ENCODE measurements at regions not wholly inside any gene's neighbourhood (a gene's known extent, or its start where the extent isn't known, plus 50 kb on each side); places are given as distances from the start of the nearest gene placed in this dataset.
"Not testable (repeated sequence)": the region's sequence is repeated elsewhere in the genome, so short reads cannot be mapped to it uniquely, and the experiment has no call there.

GRCh38 chr12:20006871-20007730, 361.2 kb upstream of the PDE3A start:
- in situ Hi-C loops (cut with HindIII; ENCODE audit: low sequenced_read_pairs): no loop called here

- in situ Hi-C loops (cut with HindIII; ENCODE audit: low sequenced_read_pairs): loop anchor here (5.0 kb wide), 1 partner anchor 42 kb away; no protein-coding TSS in a partner anchor
These were observed 358.4 kb upstream of the PDE3A start for GRCh38 chr12:20009965-20010364.

DNA sequence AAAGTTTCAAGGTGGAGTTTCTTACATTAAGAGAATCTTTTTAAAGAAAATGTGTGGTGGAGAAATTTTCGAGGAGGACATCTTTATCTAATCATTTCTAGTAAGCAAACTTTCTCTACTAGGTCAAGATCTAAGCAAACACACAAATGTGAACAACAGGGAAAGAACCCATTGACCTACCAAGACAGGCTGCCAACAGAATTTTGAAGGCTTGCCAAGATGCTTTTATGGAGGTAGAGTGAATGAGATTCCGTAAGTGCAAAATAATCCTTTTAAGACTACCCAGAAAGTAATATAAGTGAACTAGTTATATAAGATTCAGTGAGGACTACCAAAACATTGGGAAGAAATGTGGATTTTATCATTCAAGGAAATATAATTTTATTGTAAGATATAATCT, 357.1 kb upstream of the PDE3A start:
- in situ Hi-C loops (cut with HindIII; ENCODE audit: low sequenced_read_pairs): loop anchor here (5.0 kb wide), 1 partner anchor 41 kb away; no protein-coding TSS in a partner anchor

DNA sequence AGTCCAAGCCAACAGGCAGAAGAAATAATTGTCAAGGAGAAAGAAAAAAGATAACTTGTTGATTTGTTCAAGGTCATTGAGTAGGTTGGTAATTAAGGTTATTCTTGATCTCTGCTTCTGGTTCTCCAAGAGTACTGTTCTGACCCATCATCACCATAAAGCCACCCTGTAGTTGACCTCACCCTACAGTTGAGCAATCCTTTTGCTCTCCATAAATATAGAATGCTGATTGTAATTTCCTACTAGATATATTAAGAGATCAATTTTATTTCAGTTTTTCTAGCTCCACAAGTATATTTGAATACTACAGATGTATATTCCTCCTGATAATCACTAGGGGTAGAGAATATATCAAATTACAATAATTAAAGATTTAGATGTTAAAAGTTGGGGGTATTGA, 350.5 kb upstream of the PDE3A start:
- in situ Hi-C loops (cut with HindIII; ENCODE audit: low sequenced_read_pairs): no loop called here

- in situ Hi-C loops (cut with HindIII; ENCODE audit: low sequenced_read_pairs): no loop called here
These were observed 349.9 kb upstream of the PDE3A start for GRCh38 chr12:20018406-20018805.

DNA sequence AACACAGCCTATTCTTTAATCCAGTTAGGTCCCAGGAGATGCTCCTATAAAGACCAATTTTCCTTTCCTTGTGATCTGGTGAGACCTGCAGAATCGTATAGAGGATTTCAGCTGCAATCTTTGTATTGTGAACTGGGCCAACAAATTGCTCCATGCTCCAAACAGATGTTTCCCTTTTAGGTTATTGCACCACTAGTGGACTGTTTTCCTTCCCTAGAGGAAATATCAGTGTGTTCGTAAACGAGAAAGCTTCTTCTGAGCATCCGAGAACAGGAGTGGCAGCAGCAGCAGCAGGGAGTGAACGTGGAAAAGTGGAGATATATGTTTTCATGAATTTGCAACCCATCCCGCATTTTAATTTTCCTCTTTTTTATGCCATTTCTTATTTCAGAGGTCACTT, 344.1 kb upstream of the PDE3A start:
- in situ Hi-C loops (cut with HindIII; ENCODE audit: low sequenced_read_pairs): no loop called here

DNA sequence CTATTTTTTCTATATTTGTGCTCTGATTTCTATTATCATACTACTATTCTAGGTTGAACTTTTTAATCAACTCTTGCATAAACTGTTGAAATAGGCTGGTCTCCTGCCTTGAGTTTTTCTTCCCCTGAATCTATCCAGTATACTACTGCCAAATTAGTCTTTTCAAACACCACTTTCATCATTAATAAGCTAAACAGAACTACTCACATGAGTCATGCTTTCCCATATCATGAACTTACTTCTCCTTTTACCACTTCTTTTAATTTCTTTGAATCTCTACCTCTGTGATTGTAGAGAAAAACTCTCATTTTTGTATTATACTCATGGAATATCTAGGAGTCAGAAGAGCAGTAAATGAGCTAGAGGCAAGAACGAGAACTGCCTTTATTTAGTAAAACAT, 340.3 kb upstream of the PDE3A start:
- in situ Hi-C loops (cut with HindIII; ENCODE audit: low sequenced_read_pairs): no loop called here

DNA sequence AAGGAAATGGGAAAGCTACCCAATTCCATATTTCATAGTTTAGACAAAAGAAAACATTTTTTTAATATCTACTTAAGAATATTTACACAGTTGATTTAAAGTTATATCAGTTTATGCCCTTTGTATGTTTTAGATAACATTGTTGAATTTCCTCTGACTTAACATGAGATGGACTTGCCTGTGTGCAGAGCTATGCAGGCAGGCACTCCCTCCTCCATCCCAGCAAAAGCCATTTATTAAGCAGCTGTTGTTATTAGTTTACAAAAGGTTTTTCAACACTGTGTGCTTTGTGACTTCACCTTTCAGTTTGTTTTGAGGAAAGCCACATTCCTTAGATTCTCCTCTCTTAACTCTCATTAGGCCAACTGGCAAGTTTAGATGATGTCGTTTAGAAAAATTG, 337.5 kb upstream of the PDE3A start:
- in situ Hi-C loops (cut with HindIII; ENCODE audit: low sequenced_read_pairs): no loop called here

DNA sequence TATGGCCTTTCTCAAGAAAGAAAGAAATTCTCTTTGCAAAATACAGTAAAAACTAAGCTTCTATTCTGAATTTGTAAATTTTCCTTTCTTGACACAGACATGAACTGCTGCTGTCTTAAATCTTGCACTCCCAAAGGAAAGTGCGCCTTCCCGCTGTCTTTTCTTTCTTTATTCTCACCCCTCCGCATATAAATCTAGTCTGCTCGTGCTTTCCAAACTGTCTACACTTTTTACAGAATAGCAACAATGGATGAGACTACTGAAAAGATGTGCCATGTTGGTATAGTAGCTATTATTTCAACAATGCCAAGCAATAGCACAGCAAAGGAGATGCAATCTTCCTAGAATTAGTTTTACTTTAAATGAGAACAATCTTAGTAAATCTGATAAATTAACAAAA, 328.8 kb upstream of the PDE3A start:
- in situ Hi-C loops (cut with HindIII; ENCODE audit: low sequenced_read_pairs): no loop called here

GRCh38 chr12:20040184-20040583, 328.2 kb upstream of the PDE3A start:
- in situ Hi-C loops (cut with HindIII; ENCODE audit: low sequenced_read_pairs): no loop called here

- in situ Hi-C loops (cut with HindIII; ENCODE audit: low sequenced_read_pairs): no loop called here
These were observed 327.5 kb upstream of the PDE3A start for GRCh38 chr12:20040831-20041230.

DNA sequence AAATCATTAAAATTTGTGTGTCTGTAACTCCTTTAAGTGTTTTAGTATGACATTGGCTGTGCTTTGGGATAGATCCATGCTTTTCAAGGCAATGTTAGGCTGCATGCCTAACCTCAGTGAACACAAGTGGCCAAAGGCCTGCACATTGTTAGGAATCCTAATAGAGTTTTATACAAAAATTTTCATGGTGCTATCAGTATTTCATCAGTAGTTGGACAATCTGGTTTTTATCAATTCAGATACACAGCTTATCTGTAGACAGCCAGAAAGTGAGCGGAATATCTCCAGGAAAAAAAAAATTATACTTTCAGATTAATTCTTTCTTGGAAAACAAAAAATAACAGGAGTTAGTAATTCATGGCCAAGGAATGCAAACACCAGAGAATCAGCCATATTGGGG, 324.0 kb upstream of the PDE3A start:
- in situ Hi-C loops (cut with HindIII; ENCODE audit: low sequenced_read_pairs): no loop called here

DNA sequence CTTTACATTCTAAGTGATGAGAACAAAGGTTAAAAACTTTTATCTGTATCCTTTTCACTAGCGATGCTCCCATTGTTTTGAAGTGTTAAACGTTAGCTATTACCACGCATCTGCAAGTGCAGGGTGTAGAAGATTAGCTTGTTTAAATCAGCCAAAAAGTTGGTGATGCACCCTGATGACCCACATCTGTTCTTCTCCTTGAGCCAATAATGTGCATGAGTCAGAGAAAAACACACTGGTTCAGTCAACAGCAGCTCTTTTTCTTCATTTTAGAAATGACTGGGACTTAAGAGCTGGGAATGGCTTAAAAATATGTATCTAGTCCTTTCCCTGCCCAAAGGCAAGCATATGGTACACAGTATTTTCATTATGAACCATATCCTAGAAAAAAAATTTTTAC, 323.5 kb upstream of the PDE3A start:
- in situ Hi-C loops (cut with HindIII; ENCODE audit: low sequenced_read_pairs): no loop called here

- in situ Hi-C loops (cut with HindIII; ENCODE audit: low sequenced_read_pairs): no loop called here
These were observed 320.4 kb upstream of the PDE3A start for GRCh38 chr12:20047901-20048300.

- in situ Hi-C loops (cut with HindIII; ENCODE audit: low sequenced_read_pairs): loop anchor here (5.0 kb wide), 1 partner anchor 38 kb away; no protein-coding TSS in a partner anchor
These were observed 318.1 kb upstream of the PDE3A start for GRCh38 chr12:20050221-20050620.

GRCh38 chr12:20053782-20054181, 314.6 kb upstream of the PDE3A start:
- in situ Hi-C loops (cut with HindIII; ENCODE audit: low sequenced_read_pairs): loop anchor here (5.0 kb wide), 1 partner anchor 41 kb away; no protein-coding TSS in a partner anchor

DNA sequence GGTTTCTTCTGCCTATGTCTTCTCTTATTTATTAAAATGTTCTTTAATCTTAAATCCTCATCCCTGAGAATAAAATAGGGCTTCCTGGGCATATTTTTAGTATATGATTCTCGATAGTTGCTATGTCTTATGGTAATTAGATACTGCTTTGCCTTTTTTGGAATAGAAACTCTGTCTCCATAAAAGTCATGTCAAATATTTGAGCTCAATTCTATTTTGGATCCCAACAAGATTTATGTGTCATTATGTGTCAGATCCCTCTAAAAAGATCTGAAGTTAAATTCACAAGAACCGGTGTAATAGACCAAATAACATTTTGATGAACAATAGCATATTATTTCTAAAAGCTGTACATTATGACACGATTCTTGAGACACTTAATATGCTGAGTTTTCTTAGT, 312.5 kb upstream of the PDE3A start:
- in situ Hi-C loops (cut with HindIII; ENCODE audit: low sequenced_read_pairs): no loop called here

DNA sequence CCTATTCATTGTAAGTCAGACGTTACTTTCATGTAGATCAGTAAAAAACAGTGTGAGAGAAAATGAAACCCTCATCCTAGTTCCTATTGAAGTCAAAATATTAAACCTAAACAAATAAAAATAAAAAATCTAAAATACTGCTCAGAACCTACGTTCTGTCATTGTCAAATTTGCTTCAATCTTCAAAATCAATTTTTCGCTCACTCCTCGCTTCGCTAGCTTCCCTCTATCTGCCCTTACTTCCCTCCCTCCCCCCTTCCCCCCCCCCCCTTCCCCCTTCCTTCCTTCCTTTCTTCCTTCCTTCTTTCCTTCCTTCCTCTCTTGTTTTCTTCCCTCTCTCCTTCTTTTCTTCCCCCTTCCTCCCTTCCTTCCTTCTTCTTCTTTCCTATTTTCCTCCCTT, 310.9 kb upstream of the PDE3A start:
- in situ Hi-C loops (cut with HindIII; ENCODE audit: low sequenced_read_pairs): no loop called here

DNA sequence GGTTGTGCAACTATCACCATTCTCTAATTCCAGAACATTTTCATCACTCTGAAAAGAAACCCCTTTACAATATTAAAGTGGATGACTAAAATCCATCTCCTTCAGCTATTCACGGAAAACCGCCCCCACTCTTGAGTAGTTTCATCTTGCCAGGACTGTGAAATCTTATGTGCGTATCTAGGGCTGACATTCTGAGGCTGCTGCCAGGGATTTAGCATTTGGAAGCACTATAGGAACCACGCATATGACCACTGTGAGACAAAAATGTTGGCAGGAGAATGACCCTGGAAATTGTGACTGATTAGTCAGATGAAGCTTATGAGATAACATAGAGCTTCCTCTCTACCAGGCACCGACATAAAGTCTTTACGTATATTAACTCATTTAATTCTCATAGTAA, 305.2 kb upstream of the PDE3A start:
- in situ Hi-C loops (cut with HindIII; ENCODE audit: low sequenced_read_pairs): no loop called here

- in situ Hi-C loops (cut with HindIII; ENCODE audit: low sequenced_read_pairs): no loop called here
These were observed 290.7 kb upstream of the PDE3A start for GRCh38 chr12:20077618-20078017.

DNA sequence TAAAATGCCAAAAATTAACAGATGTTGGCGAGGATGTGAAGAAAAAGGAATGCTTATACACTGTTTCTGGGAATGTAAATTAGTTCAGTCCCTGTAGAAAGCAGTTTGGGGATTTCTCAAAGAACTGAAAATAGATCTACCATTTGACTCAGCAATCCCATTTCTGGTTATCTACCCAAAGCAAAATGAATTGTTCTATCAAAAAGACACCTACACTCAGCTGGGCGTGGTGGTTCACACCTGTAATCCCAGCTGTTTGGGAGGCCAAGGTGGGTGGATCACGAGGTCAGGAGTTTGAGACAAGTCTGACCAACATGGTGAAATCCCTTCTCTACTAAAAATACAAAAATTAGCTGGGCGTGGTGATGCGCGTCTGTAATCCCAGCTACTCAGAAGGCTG, 279.3 kb upstream of the PDE3A start:
- in situ Hi-C loops (cut with HindIII; ENCODE audit: low sequenced_read_pairs): no loop called here

- in situ Hi-C loops (cut with HindIII; ENCODE audit: low sequenced_read_pairs): not testable (repeated sequence)
These were observed 275.0 kb upstream of the PDE3A start for GRCh38 chr12:20093190-20093810.
